Retina (tissue), 1 donor: ENCODE measurements at regions not wholly inside any gene's neighbourhood (a gene's known extent, or its start where the extent isn't known, plus 50 kb on each side); places are given as distances from the start of the nearest gene placed in this dataset.

Experiments used
- DNase-seq: peaks from one replicate; pipeline ENCODE4 v3.0.0-alpha.2; 2016

DNA sequence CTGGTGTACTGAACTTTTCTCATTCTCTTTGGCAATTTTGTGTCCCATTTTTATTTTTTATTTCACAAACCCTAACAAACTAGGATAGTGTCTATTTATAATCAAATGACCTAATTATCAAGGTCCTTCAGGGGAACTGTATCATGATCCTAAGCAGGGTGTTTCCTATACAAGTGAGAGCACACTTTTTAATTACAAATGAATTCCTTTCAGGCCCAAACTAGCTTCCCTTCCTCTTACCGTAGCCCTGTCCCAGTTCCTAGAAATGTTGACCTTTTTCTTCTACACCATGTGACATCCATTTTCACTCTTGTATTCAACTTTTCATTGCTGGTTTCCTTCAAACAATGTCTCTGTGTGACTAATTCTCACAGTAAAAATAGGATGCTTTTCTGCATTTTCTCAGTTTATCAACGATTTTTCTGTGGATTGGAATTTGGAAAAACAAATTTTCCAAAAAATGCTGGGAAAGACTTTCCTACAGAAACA is 411.4 kb downstream of the CCDC91 start:
- DNase-seq: no peak

- DNase-seq: no peak
Measured at GRCh38 chr12:28602786-28603185, 412.5 kb downstream of the CCDC91 start.

DNA sequence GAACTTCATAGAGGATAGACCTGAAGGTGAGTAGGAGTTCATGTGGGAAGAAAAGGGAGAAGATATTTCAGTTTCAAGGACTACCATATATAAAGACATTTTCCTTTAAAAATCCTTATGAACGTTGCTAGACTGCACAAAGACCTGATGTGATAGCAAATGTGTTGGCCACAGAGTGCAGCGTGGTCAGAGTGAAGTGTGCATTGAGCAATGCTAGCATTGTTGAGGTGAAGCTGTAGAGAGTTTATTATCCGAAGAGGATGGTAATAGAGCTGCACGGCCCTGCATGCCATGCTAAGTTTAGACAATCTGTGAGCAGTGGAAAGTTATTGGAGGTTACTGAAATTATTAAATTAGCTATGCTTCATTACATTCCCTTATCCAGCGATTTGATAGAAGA is 413.0 kb downstream of the CCDC91 start:
- DNase-seq: no peak

- no peak for DNase-seq
Measured at GRCh38 chr12:28603801-28604200, 413.5 kb downstream of the CCDC91 start.

- DNase-seq: no peak
Measured at GRCh38 chr12:28604240-28604639, 414.0 kb downstream of the CCDC91 start.

DNA sequence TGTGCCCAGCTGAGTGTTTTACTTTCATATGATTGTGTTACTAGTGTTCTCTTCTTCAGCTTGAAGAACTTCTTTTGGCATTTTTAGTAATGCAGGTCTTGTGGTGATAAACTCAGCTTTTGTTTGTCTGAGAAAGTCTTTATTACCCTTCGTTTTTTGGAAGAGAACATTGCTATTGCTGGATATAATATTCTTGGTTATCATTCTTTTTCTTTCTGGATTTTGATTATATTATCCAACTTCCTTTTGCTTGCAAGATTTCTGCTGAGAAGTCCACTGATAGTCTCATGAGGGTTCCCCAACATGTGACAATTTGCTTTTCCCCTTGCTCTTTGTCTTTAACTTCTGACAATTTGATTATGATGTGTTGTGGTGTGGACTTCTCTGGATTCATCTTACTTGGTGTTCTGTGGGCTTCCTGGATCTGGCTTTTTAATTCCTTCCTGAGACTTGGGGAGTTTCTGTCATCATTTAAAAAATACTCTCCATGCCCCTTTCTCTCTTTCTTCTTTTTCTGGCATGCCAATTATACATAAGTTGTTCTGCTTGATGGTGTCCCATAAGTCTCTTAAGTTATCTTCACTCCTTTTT is 416.8 kb downstream of the CCDC91 start:
- DNase-seq: no peak

GRCh38 chr12:28610401-28611114 is 420.3 kb downstream of the CCDC91 start:
- DNase-seq: no peak

- DNase-seq: no peak
Measured at GRCh38 chr12:28611115-28611435, 420.8 kb downstream of the CCDC91 start.

DNA sequence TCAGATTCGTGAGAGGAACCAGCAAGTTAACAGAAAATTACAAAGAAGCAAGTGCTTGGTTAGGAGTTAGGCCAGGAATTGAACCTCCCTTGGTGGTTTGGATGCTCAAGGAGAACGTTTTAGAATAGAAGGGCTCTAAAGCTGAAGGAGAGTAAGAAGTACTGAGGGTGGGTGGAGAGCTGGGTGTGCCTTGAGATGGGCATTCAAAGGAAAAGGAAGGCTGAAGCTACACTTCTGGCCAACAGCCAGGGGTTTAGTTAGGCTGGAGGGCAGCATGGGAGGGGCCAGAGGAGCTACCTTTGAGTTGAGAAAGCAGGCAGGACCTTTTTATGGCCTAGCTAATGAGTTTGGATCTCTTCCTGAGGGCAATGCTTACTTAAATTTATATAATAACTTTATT is 421.2 kb downstream of the CCDC91 start:
- DNase-seq: no peak

DNA sequence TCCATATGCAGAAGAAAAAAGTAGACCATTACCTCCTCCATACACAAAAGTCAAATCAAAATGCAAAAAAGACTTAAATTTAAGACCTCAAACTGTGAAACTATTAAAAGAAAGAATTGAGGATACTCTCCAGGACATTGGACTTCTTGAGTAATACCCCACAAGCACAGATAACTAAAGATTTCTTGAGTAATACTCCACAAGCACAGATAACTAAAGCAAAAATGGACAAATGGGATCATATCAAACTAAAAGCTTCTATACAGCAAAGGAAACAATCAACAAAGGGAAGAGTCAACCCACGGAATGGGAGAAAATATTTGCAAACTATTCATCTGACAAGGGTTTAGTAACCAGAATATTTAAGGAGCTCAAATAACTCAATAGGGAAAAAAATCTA is 427.9 kb downstream of the CCDC91 start:
- DNase-seq: no peak

DNA sequence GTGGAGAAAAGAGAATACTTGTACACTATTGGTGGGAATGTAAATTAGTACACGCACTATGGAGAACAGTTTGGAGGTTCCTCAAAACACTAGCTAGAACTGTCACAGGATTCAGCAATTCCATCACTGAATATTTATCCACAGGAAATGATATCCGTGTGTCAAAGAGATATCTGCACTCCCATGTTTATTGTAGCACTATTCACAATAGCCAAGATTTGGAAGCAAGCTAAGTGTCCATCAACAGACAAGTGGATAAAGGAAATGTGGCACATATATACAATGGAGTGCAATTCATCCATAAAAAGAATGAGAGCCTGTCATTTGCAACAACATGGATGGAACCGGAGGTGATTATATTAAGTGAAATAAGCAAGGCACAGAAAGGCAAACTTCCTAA is 428.5 kb downstream of the CCDC91 start:
- DNase-seq: no peak

DNA sequence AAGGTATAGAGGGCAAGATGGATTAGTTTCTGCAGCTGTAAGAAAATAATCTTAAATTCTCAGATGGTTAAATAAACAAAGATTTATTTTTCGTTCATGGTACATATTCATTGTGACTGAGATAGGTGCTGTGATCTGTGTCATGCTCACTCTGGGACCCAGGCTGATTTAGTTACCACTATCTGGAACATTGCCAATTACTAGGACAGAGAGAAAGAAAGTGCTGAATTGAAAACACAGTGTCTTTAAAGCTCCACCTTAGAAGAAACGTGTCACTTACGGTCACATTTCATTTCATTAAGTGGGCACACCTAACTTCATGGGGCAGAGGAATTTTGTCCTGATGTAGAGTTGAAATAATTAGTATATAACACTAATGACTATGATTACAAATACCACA is 430.0 kb downstream of the CCDC91 start:
- DNase-seq: no peak

DNA sequence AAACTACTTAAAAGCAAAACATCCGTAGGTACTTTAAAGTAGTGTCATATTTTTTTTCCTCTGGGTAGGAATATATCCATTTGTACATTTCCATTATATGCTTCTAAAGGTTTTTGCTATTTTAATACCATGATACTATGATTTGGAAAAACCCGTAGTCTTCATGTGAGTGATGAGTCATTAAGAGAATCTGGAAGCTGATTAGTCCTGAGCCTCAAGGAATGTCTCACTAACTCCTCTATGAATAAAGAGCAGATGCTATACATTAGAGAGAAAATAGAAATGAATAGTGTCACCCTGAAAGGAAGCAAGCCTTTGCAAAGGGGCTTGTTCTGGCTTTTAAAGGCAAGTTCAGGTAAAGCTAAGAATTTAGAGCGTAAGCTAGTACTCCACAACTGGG is 432.1 kb downstream of the CCDC91 start:
- DNase-seq: no peak

DNA sequence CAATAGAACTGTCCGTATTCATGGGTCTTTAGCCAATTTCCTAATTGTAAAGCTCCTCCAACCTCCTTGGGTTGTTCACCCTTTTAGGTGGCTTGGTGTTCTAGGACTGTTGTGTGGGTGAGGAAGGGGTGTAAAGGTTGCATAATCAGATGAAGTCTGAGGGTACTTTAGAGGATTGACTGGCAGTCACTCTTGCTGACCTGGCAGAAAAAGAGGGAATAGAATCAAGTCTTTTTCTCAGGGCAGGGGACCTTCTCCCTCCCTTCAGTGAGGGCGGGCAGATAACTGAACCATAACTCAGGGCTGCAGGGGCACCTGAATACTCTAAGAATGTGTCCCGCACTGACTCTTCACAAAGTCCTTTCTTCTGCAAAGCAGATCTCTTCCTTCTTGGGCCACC is 436.2 kb downstream of the CCDC91 start:
- no peak for DNase-seq

- DNase-seq: no peak
Measured at GRCh38 chr12:28629691-28630090, 439.4 kb downstream of the CCDC91 start.

DNA sequence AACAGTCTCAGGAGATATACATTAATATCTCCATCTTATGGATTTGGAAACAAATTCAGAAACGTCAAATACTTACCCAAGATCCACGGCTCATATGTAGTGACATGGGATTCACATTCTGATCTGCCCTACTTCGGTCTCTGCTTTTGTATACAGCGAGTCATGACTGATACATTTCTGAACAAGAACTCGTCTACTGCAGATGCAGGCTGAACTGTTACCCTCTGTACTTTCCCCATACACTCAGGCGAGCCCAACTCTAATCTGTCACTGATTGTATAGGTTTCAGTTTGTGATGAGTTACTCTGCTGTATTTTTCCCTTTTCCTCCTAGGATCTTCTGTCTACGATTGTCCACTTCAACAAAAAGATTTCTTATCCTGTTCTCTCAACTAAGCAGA is 441.6 kb downstream of the CCDC91 start:
- DNase-seq: no peak

DNA sequence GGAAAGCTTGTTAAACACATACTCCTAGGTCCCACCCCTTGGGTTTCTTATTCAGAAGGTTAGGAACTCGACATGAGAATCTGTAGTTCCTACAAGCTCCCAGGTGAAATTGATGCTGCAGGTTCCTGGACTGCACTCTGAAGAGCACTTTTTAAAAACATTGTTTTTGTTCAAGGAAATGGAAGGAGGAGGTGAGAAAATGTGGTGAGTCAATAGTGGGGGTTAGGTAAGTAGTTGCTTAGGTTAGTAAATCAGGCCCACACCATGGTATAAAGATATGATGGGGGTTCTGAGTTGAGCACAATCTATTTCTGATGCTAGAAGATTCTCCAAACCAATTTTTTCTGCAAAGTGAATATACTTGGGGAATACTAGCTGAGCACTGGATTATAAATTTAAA is 450.3 kb downstream of the CCDC91 start:
- DNase-seq: no peak

DNA sequence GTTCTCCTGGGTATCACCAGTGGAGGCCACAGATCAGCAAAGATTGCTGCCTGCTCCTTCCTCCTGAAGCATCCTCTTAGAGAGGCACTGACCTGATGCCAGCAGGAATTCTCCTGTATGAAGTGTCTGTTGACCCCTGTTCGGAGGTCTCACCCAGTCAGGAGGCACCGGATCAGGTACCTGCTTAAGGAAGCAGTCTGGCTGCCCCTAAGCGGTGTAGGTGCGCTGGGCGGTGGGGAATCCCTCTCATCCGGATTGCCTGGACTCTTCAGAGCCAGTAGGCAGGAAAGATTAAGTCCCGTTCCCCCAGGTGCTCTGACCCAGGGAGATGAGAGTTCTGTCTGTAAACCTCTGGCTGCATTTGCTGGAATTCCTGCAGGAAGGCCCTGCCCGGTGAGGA is 455.2 kb downstream of the CCDC91 start:
- no peak for DNase-seq

- no peak for DNase-seq
Measured at GRCh38 chr12:28645891-28646290, 455.6 kb downstream of the CCDC91 start.

- DNase-seq: no peak
Measured at GRCh38 chr12:28650906-28651305, 460.6 kb downstream of the CCDC91 start.

- no peak for DNase-seq
Measured at GRCh38 chr12:28652239-28652638, 462.0 kb downstream of the CCDC91 start.

- DNase-seq: no peak
Measured at GRCh38 chr12:28681980-28682379, 467.1 kb upstream of the FAR2 start.

DNA sequence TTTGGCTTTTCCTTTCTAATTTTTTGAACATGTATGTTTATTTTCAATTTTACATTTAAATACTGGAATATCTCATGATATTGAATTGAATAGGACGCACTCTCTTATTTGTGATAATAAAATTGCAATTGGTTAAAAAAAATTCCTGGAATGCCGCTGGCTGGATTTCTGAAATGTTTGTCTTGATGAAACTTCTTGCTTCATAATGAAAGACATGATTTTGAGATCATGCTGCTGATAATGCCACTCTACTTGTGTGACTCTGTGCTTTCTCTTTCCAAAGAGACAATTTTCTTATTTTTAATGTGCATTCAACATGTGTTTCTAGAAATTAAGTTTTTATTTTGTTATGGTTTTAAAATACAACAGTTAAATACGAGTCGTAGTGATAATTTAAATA is 465.7 kb upstream of the FAR2 start:
- DNase-seq: no peak

DNA sequence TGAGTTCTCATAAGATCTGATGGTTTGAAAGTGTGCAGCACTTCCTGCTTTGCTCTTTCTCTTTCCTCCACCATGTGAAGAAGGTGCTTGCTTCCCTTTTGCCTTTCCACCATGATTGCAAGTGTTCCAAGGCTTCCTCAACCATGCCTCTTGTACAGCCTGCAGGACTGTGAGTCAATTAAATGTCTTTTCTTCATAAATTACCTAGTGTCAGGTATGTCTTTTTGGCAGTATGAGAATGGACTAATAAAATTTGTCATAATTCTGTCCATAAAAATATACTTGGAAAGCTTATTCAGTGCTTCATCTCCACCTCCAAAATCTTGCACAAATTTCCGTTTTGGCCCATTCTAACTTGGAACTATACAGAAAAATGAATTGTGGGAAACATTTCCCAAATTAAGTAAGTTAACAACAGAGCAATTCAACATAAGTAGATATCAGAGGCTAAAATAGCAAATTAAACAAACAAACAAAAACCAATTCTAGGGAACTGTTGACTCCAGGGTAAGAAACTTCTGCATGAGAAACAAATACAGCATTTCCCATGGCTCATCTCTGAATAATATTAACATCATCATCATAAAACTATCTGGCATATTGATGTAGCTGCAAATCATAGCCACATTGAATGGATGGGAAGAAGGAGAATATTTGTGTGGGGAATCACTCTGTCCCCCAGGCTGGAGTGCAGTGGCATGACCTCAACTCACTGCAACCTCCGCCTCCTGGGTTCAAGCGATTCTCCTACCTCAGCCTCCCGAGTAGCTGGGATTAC is 459.5 kb upstream of the FAR2 start:
- no peak for DNase-seq
